ENCODE measurements at regions not wholly inside any gene's neighbourhood (a gene's known extent, or its start where the extent isn't known, plus 50 kb on each side); places are given as distances from the start of the nearest gene placed in this dataset.

DNA sequence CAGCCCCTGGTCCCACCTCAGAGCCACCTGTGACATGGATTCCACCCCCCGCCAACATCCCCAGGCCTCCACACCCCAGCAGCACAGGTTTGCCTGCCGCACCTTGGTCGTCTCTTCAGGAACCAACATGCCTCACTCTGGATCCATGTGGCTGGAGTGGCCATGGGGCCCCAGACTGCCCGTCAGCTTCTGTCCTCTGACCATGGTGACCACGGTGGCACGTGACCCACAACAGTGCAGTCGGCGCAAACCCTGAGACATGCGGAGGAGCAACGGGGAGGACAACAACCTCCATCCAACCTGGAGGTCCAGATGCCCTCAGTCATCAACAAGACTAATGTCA, 85.6 kb downstream of the ANKRD60 start:
- TF ChIP-seq, protein P1, sequence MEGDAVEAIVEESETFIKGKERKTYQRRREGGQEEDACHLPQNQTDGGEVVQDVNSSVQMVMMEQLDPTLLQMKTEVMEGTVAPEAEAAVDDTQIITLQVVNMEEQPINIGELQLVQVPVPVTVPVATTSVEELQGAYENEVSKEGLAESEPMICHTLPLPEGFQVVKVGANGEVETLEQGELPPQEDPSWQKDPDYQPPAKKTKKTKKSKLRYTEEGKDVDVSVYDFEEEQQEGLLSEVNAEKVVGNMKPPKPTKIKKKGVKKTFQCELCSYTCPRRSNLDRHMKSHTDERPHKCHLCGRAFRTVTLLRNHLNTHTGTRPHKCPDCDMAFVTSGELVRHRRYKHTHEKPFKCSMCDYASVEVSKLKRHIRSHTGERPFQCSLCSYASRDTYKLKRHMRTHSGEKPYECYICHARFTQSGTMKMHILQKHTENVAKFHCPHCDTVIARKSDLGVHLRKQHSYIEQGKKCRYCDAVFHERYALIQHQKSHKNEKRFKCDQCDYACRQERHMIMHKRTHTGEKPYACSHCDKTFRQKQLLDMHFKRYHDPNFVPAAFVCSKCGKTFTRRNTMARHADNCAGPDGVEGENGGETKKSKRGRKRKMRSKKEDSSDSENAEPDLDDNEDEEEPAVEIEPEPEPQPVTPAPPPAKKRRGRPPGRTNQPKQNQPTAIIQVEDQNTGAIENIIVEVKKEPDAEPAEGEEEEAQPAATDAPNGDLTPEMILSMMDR (conservative IDR thresholded peaks at IDR 0.05), result no peak
- no peak for TF ChIP-seq ZFX (IDR thresholded peaks at IDR 0.05)
